ENCODE measurements at regions not wholly inside any gene's neighbourhood (a gene's known extent, or its start where the extent isn't known, plus 50 kb on each side); places are given as distances from the start of the nearest gene placed in this dataset.

DNA sequence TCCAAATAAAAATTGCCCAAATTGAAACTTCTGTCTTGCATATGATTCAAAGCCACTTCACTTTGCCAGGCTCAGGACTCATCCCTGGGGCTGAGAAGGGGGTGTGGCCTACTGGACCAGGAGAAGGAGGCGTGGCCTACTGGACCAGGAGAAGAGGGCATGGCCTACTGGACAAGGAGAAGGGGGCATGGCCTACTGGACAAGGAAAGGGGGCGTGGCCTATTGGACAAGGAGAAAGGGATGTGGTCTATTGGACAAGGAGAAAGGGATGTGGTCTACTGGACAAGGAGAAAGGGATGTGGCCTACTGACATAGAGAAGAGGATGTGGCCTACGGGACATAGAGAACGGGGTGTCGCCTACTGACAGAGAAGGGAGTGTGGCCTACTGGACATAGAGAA is 405.3 kb downstream of the RRAGC start:
- no peak for DNase-seq

DNA sequence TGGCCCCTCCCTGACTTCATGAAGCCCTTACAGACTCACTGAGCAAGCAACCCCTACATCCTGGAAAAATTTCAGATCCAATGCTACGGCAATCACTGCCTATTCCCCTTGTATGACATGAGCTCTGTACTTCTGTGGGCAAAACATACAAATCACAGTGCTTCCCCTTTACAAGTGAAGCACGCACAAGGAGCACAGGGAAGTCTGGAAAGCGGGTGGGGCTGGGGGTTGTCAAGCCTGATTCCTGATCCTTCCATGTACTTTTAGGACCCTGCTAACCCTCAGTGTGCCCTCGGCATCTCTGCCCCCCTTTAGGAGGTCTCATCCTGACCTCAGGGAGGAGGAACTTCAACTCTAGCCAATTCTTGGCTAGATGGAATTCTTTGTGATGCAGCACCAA is 405.7 kb upstream of the POU3F1 start:
- DNase-seq, result no peak

DNA sequence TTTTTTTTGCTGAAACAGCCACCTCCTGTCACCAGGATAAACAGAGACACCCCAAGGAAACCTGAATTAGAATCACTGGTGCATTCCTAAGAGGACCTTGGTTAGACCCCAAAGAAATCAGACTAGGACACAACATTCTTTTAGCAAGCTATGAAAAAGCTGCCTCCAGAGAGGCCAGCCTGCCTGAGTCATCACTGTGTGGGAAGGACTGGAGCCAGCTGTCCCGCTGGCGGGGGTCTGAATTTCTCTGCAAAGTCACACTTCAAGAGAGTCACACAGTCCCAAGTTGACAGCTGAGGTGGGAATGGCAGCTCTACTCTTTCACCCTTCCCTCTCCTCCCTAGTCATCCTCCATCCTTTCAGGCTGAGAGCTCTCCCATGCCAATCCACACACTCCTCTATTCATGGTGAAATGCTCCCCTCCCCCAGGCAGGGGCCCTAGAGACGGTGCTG is 405.0 kb upstream of the POU3F1 start:
- DNase-seq, result no peak

DNA sequence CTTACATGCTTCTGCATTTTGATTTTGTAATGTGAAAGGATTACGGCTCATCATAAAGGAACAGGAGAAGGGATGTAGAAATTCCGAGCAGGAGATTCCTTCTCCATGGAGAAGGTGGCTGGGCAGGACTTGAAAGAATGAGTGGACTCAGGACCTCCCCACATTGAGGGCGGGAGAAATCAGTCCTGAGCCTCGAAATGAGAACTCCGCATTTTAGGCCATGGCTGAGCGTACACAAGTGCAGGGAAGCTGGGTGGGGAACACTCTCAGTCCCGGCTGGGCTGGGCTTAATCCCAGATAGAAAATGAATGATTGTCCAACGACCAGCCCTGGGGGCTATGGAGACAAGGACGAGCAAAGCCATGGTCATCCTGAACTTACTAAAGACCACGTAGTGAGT is 402.3 kb upstream of the POU3F1 start:
- DNase-seq, result no peak

DNA sequence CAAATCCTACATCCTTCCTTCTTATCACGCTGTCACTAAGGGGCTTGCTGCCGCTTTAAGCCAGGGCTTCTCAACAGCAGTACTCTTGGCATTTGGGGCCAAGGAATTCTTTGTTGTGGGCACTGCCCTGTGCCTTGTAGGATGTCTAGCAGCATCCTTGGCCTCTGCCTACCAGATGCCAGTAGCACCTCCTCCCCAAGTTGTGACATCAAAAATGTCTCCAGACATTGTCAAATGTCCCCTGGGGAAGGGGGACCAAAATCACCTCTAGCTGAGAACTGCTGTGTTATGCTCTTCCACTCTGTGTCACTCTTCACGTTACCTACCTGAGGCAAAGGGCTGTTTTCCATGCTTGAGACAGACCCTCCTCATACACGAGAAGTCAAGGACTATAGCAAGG is 400.3 kb upstream of the POU3F1 start:
- no peak for DNase-seq

DNA sequence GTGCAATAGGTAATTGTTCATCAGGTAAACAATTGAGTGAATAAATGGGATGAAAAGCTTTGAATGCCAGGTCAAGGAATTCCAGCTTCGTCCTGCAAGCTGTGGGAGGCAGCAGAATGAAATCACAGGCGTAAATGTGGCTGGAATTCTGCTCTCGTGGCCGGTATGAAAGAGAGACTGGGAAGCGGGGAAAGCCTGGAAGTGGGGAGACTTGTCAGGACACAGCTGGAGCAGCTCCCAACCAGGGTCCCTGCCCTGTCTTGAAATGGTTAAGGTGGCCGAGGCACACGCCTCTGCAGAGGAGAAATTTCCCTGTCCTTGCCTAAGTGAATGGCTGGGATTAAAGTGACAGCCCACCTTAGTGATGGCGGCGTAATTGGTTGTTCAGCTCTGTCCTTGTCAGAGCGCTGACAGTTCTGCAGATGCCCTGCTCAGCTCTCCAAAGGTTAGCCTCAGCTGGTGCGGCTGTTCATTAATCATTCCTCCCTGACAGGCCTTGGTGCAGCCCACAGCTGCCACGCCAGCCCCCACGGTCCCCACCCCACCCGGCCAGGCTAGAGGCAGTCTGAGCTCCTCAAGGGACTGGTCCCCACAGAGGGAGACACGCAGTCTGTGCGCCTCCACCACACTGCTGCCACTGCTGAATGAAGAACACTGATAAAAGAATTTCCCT is 398.3 kb upstream of the POU3F1 start:
- DNase-seq, result no peak

DNA sequence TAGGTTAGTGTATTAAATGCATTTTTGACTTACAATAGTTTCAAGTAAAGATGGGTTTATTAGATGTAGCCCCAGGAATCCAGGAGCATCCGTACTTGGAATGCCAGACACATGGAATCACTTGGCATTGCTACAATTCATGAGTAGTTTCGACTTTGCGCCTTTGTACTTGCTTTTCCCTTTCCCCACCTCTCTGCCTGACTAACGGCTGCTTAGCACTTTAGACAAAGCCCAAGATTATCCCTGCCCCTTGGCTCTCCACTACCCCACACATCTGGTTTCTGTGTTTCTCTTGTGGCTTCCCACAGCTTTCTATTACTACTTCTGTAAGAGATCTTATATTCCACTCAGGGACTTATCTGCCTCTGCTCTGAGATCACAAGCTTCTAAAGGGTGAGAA is 397.7 kb upstream of the POU3F1 start:
- DNase-seq, result no peak

DNA sequence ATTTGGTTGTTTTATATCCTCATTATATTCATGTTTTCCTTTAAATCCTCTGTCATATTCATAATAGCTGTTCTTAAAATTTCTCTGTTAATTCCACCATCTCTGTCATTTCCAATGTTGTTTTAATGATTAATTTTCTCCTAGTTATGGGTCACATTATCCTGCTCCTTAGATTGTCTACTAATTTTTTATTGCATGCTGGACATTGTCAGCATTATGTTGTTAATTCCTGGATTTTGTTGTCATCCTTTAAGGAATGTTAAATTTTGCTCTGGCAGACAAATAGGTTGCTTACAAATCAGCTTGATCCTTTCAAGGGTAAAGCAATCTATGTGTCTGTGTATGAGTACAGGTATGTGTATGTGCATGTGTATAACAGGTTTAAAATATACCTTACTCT is 393.8 kb upstream of the POU3F1 start:
- DNase-seq, result no peak

DNA sequence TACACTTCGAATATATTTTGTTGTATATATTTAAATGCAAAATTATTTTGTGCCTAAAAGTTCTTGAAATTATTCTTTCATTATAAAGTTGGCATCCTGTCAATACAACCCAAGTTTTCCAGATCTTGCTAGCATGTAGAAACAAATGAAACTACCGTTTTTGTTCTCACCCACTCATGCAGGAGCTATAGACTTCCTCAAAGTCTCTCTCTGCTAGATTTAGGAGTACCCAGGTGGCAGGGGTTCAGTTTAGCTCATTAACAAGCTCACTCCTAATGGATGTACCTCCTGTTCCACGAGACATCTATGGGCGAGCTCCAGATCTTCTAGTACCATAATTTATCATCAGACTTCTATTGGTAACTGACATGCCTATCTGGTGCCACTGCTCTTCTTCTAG is 390.2 kb upstream of the POU3F1 start:
- no peak for DNase-seq

DNA sequence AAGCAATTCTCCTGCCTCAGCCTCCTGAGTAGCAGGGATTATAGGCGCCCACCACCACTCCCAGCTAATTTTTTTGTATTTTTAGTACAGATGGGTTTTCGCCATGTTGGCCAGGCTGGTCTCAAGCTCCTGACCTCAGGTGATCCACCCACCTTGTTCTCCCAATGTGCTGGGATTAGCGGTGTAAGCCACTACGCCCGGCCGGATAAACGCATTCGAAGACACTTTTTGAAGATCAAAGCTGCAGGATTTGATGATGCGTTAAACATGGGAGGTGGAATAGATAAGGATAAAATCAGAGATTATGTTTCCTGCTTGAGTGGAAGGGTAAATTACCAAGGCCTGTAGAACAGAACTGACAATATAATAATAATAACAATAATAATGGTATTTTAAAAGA is 389.4 kb upstream of the POU3F1 start:
- no peak for DNase-seq

DNA sequence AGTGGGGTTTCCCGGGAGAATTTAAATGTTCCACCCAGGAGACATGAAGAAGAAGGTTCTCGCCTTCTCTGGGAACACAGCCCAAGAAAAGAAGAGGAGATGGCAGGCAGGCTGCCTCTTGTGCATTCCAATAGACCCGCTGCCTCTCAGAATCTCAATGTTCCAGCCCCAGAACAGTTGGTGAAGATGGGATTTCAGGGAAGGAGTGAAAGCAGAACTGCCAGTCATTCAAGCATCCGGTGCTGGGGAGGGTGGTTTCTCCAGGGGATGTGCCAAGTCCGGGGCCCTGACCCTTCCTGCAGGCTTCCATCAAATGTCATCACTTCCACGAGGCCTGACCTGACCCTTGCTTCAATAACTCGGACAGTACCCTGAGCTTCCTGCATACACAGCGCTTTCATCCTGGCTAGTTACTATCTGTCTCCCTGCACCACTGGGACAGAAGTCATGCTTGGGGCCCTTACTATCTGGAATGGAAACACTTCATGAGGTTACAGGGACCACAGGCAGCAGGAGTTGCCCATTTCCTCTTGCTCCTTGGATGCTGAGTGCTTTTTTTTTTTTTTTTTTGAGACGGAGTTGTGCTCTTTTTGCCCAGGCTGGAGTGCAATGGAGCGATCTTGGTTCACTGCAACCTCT is 386.6 kb upstream of the POU3F1 start:
- DNase-seq, result no peak

DNA sequence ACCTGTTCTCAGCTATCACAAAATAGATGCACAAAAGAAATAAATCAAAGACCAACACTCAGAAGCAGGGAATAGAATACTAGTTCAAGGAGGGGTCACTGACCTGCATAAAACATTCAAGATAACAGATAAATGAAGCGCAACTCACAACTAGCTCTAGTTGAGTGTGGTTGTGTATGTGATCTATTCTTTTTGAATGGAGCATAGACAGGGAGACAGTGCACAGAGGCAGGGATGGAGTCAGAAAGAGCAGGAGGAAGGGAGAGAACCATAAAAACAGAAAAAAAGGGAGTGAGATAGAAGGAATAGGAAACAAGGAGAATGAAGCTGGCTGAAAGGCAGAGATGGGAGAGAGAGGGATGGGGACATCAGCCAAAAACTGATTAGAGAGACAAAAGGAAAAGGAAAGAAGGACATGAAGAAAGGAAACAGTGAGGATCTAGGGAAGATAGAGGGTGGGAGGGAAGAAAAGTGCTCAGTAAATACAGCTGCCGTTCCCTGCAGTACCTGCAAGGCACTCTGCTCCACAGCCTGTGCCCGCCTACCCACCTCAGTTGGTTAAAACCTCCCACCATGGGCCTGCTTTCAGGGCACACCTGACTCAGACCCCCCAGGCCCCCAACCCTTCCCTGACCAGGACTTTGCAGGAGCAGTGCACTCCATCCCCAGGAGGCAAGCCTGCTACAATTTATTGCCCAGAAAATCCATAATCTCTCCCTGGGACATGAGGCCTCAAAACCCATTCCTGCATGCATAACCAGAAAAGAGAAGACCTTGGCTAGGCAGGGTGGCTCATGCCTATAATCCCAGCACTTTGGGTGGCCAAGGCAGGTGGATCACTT is 385.2 kb upstream of the POU3F1 start:
- DNase-seq, result no peak

DNA sequence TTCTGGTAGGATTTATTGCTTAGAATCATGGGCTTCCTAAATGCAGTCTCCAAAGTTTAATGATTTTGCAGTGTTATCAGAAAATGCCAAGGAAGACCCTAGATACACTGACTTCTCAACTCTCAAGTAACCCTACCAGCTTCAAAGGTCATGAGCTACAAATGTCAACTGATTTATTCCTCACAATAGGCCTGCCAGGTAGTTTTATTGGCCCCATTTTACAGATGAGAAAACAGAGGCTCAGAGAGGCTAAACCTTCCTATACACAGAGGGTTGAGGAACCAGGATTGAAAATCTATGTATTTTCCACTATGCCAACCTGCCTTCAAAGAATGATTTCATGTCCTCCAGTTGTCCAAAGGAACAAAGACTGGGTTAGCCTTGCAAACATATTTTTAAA is 384.4 kb upstream of the POU3F1 start:
- DNase-seq, result no peak

DNA sequence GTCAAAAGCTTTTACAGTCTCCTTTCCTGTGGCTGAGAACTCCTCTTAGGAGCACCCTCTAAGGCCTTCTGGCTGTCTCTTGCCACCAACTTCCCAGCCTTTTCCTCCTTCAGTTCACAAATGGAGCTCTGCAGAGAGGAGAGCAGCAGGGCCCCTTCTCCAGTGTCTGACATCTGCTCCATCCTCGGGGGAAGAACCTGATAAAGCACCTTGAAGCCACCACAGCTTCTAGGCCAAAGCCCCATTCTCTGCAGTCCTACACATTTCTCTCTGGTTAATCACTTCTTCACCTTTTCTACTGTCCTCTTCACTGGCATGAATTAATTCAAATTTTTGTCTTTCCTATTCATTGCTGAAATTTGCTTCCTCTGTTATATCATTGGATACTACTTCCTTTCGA is 378.1 kb upstream of the POU3F1 start:
- DNase-seq, result no peak

DNA sequence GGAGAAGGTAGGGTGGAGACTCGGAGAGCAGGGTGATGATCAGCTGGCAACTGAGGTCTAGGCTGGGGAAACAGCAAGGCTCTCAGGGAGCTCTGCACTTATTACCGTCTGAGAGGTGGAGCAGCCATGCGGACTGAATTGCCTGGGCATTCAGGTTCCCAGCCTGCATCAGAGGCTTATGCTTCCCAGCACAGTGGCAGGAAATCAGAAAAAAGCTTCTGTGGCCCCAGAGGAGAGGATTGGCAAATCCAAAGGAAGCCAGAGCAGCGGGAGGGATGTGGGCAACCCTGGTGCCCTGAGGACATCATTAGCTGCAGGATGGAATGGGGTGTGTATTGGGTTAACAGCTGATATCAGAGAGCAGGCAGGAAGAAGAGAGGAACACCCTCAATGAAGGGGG is 374.1 kb upstream of the POU3F1 start:
- DNase-seq, result no peak

DNA sequence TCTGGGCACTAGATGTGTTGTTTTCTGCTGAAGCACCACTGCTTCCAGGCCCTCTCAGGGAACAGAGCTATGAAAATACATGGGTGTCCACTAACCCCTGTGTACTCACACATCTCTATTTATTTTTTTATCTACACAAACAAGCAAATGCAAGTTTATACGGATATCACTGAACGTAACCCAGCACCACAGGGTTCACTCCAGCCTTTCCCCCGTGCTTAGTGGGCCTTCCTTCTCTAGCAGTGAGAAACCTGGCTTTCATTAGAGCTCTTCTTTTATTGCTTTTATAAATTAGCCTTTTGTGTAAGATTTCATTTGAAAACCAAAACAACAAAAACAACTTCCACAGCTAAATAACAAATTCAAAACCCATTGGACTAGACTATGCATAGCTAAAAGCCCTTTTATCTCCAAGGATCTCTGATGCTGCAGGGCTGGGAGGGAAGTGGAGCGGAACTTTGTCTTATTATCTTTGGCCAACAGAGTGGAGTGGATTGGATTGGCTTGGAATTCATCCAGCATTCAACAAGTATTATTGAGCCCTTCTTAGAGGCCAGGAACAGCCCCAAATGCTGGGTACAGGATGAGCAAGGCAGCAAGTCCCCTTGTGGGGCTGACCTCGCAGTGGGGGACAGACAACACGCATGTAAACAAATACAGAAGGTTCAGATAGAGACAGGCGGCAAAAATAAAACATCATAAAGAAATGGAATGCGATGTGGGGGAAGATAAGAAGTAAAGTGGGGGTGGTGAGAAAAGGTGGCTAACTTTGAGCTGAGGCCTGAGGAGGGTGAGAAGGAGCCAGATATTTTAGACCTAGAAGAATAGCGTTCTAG is 371.8 kb upstream of the POU3F1 start:
- DNase-seq, result no peak

DNA sequence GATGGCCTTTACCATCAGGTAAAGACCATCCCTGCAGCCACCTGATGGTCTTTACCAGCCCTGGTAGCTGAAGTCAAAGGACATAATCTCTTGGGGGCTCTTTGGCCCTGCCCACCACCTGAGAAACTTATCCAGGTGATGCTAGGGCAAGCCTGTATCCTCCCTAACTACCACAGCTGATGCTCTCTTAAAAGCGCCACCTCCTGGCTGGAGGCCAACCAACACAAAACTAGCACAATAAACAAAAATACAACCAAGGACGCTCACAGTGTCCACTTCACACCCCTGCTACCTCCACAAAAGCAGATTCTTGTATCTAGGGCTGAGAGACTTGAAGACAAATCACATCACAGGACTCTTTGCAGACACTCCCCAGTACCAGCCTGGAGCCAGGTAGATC is 357.1 kb upstream of the POU3F1 start:
- no peak for DNase-seq

DNA sequence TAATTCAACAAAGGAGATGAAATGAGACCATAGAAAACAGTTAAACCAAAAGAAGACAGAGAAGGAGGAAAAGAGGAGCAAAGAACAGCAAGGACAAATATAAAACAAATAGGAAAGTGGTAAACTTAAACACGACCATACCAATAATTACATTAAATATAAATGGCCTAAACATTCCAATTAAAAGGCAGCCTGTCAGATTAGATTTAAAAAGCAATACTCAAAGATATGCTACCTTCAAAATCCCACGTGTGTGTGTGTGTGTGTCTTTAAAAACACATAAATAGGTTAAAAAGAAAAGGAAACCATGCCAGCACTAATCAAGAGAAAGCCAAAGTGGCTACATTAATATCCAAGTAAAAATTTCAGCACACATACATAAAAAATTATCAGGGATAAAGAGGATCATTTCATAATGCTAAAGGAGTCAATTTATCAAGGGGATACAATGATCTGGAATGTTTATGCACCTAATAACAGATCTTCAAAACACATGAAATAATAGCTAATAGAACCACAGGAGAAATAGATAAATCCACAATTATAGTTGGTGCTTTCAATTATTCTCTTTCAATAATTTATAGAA is 355.7 kb upstream of the POU3F1 start:
- DNase-seq, result no peak

DNA sequence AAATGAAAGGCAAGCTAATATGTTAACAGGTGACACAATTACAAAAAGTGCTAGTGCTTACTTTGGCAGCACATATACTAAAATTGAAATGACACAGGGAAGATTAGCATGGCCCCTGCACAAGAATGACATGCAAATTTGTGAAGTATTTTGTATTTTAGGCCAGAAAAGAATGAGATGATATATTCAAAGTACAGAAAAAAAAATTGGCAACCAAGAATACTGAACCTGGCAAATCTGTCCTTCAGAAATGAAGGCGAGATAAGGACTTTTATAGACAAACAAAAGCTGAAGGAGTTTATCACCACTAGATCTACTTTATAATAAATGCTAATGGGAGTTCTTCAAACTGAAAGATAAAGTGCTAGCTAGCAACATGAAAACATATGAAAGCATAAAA is 350.0 kb upstream of the POU3F1 start:
- DNase-seq, result no peak

DNA sequence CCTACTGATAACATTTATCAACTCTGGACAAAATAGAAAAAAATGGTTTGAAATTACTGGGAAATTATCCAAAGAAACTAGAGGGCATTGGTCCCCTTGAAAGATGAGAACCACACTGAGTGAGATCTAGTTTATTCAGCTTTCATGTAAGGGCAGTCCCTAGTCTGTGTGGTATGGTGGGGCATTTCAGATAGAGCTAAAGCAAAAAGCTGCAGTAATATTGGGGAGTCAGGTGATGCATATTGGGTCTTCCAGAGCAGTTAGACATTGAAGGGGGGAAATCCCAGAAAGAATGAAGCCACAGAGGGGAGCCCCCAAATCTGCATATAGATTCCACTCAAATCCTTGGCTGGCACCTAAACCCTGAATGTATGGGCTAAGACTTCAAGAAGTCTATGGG is 347.7 kb upstream of the POU3F1 start:
- no peak for DNase-seq

DNA sequence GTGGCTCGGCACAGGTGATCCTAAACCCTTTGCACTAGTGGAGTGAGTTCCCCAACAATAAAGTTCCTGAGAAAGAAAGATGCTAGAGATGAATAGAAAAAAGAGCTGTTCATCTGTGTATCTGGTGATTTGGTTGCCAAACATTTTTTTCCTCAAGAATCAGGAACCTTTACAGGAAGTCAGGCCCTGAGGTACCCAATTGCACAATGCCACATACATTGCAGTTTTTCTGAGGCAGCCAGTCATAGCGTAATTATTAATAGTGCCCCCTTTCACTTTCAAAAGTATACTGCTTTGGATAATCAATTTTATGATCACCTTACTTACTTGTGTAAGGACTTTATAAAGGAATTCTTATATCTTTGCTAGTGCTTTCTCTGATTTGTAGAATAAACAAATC is 346.3 kb upstream of the POU3F1 start:
- DNase-seq, result no peak

DNA sequence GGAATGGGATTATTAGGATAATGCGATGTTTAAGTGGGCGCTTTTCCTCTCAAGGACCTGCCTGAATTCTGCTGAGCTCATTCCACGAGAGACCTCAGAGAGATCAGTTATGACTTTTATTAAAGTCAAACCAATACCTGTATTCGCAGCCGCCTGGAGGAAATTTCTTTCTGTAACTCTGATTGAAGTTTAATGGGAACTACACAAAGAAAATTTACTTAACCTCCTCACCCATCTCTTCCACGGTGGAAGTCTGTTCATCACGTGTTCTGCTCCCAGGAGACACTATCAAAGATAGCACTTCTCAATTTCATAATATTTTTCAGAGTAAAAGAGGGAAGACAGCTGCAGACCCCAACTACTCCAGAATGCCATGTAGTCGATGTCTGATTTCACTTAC is 334.7 kb upstream of the POU3F1 start:
- no peak for DNase-seq

DNA sequence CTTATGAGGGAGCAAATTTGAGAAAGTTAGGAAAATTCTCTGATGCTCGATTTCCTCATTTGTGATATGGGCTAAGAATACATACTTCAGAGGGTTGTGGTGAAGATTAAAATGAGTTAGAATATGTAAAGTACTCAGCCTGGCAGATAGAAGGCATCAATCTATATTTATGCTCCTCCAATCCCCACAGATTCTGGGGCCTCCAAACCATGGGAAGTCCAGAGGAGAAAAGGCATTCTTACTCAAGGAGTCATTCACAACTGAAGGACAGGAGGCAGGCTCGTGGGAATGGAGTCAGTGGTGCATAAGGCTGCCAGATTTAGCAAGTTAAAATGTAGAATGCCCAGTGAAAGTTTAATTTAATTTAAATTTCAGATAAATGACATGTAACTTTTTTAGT is 330.0 kb upstream of the POU3F1 start:
- DNase-seq, result no peak

Data from stimulated activated naive CD4-positive, alpha-beta T cell treated with Interleukin-2 at 50 U/mL for 16 hours (primary cell).